Uterus (tissue), 3 donors: ENCODE measurements at regions not wholly inside any gene's neighbourhood (a gene's known extent, or its start where the extent isn't known, plus 50 kb on each side); places are given as distances from the start of the nearest gene placed in this dataset.

Experiments
- DNase-seq, 2 donors: peaks; one replicate each; pipeline ENCODE4 v3.0.0-alpha.2; 2019 to 2020
- H3K27ac ChIP-seq, 2 donors: fragments of 200-600 bp; sonication (generic); 1 replicate in 1 of 2; 2 replicates in 1 of 2; pipeline ENCODE4 v1.5.1; 2016 to 2018
- H3K27me3 ChIP-seq, 2 donors: fragments of 200-600 bp; sonication (generic); one replicate each; pipeline ENCODE4 v1.5.1; 2018 to 2019; ENCODE audit warnings: control low read depth in 1 of 2
- H3K36me3 ChIP-seq, 2 donors: fragments of 200-600 bp; sonication (generic); one replicate each; pipeline ENCODE4 v1.5.1; 2019; ENCODE audit warnings: control low read depth in 1 of 2
- H3K4me1 ChIP-seq, 2 donors: fragments of 200-600 bp; sonication (generic); one replicate each; pipeline ENCODE4 v1.5.1; 2018 to 2019; ENCODE audit warnings: control low read depth in 1 of 2
- H3K4me3 ChIP-seq, 2 donors: fragments of 200-600 bp; sonication (generic); 1 replicate in 1 of 2; 2 replicates in 1 of 2; pipeline ENCODE4 v1.5.1; 2018 to 2019; ENCODE audit warnings: mild to moderate bottlenecking in 1 of 2
- H3K9me3 ChIP-seq, 2 donors: fragments of 200-600 bp; sonication (generic); one replicate each; pipeline ENCODE4 v1.5.1; 2019; ENCODE audit warnings: control low read depth in 1 of 2
- CTCF ChIP-seq, 4 experiments: fragments of 200-600 bp in 2 of 4; fragments of 450-650 bp in 2 of 4; sonication (generic) in 2 of 4; IDR thresholded peaks; one replicate each; pipeline ENCODE4 v1.5.1; 2016 to 2019; ENCODE audit warnings: antibody characterized with exemption in 4 of 4, mild to moderate bottlenecking in 2 of 4, moderate library complexity in 1 of 4
- POLR2A ChIP-seq, 2 donors: fragments of 450-650 bp; IDR thresholded peaks; one replicate each; pipeline ENCODE4 v1.6.1; 2016; ENCODE audit warnings: antibody characterized with exemption in 2 of 2, mild to moderate bottlenecking in 1 of 2, moderate library complexity in 1 of 2
- intact Hi-C: fragments of 100-400 bp; cut with DNase I; formaldehyde crosslinking; loops from one replicate; pipeline ENCODE4 v1.15.1; 2023; ENCODE audit warnings: low total_unique reads
- donor health status: DM: yes; HTN: yes; CAD: no.

- no peaks in the 10 kb centered on the region for H3K4me1 ChIP-seq
- H3K27me3 ChIP-seq: no peaks in the 10 kb centered on the region
- peaks cover 0 to 11% of the 10 kb centered on the region in 2 donors for H3K9me3 ChIP-seq
- H3K36me3 ChIP-seq: no peaks in the 10 kb centered on the region
- TF ChIP-seq POLR2A (IDR thresholded peaks at IDR 0.05): no peak
- TF ChIP-seq CTCF (IDR thresholded peaks at IDR 0.05): no peak
- intact Hi-C loops: no loop called here
- no peak for DNase-seq
- no peak overlapping the region for H3K4me3 ChIP-seq
- no peak overlapping the region for H3K27ac ChIP-seq
Measured at GRCh38 chr9:82574911-82575310, 488.0 kb downstream of the RASEF start.

- Histone ChIP-seq H3K27ac (no peak overlapping the region), H3K4me3 (no peak overlapping the region), H3K9me3 (no peaks in the 10 kb centered on the region), H3K36me3 (no peaks in the 10 kb centered on the region), H3K27me3 (no peaks in the 10 kb centered on the region), H3K4me1 (no peaks in the 10 kb centered on the region)
- no peak for TF ChIP-seq POLR2A (IDR thresholded peaks at IDR 0.05)
- TF ChIP-seq CTCF (IDR thresholded peaks at IDR 0.05): no peak
- intact Hi-C loops: no loop called here
- no peak for DNase-seq
Measured at GRCh38 chr9:82580921-82581320, 482.0 kb downstream of the RASEF start.

- Histone ChIP-seq H3K27me3 (no peaks in the 10 kb centered on the region), H3K4me3 (no peak overlapping the region), H3K36me3 (no peaks in the 10 kb centered on the region), H3K9me3 (no peaks in the 10 kb centered on the region), H3K27ac (no peak overlapping the region), H3K4me1 (no peaks in the 10 kb centered on the region)
- TF ChIP-seq POLR2A (IDR thresholded peaks at IDR 0.05): no peak
- no peak for TF ChIP-seq CTCF (IDR thresholded peaks at IDR 0.05)
- intact Hi-C loops: no loop called here
- DNase-seq: no peak
Measured at GRCh38 chr9:82581516-82581915, 481.4 kb downstream of the RASEF start.

GRCh38 chr9:82581935-82582334 is 481.0 kb downstream of the RASEF start:
- no peaks in the 10 kb centered on the region for H3K4me1 ChIP-seq
- DNase-seq: no peak
- no peak overlapping the region for H3K4me3 ChIP-seq
- TF ChIP-seq POLR2A (IDR thresholded peaks at IDR 0.05) (no peak), CTCF (IDR thresholded peaks at IDR 0.05) (no peak)
- H3K27me3 ChIP-seq: no peaks in the 10 kb centered on the region
- intact Hi-C loops: no loop called here
- H3K9me3 ChIP-seq: no peaks in the 10 kb centered on the region
- H3K27ac ChIP-seq: no peak overlapping the region
- H3K36me3 ChIP-seq: no peaks in the 10 kb centered on the region

GRCh38 chr9:82582693-82583092 is 480.2 kb downstream of the RASEF start:
- no peaks in the 10 kb centered on the region for H3K4me1 ChIP-seq
- intact Hi-C loops: no loop called here
- H3K27ac ChIP-seq: no peak overlapping the region
- H3K9me3 ChIP-seq: no peaks in the 10 kb centered on the region
- no peaks in the 10 kb centered on the region for H3K36me3 ChIP-seq
- no peak overlapping the region for H3K4me3 ChIP-seq
- TF ChIP-seq CTCF (IDR thresholded peaks at IDR 0.05): no peak
- TF ChIP-seq POLR2A (IDR thresholded peaks at IDR 0.05): no peak
- H3K27me3 ChIP-seq: no peaks in the 10 kb centered on the region
- DNase-seq: no peak
